Trophoblast cell (in vitro differentiated cells and primary cell): ENCODE measurements at regions not wholly inside any gene's neighbourhood (a gene's known extent, or its start where the extent isn't known, plus 50 kb on each side); places are given as distances from the start of the nearest gene placed in this dataset.

Source experiments
- DNase-seq, 2 donors: peaks; one replicate each; pipeline ENCODE4 v3.0.0-alpha.2; 2016
- H2AFZ ChIP-seq: 2 replicates; pipeline ENCODE4 v1.6.1; 2013; ENCODE audit warnings: low read length, moderate library complexity, mild to moderate bottlenecking; ENCODE audit not compliant: insufficient read depth, poor library complexity
- H2AK5ac ChIP-seq: 2 replicates; pipeline ENCODE4 v1.6.1; 2013; ENCODE audit warnings: mild to moderate bottlenecking, low read length
- H2BK120ac ChIP-seq: 2 replicates; pipeline ENCODE4 v1.6.1; 2013; ENCODE audit warnings: low read length, mild to moderate bottlenecking, moderate library complexity; ENCODE audit not compliant: insufficient read depth, poor library complexity
- H2BK12ac ChIP-seq: 2 replicates; pipeline ENCODE4 v1.6.1; 2013; ENCODE audit warnings: mild to moderate bottlenecking, low read length, moderate library complexity
- H2BK5ac ChIP-seq: 2 replicates; pipeline ENCODE4 v1.6.1; 2013; ENCODE audit warnings: low read length, low read depth, moderate library complexity, mild to moderate bottlenecking; ENCODE audit not compliant: poor library complexity
- H3K14ac ChIP-seq: 2 replicates; pipeline ENCODE4 v1.6.1; 2013; ENCODE audit warnings: mild to moderate bottlenecking, low read length
- H3K18ac ChIP-seq: 2 replicates; pipeline ENCODE4 v1.6.1; 2013; ENCODE audit warnings: mild to moderate bottlenecking, low read length
- H3K23ac ChIP-seq: 2 replicates; pipeline ENCODE4 v1.6.1; 2013; ENCODE audit warnings: low read length
- H3K27ac ChIP-seq: 2 replicates; pipeline ENCODE4 v1.5.1; 2013; ENCODE audit warnings: low read depth, mild to moderate bottlenecking, inconsistent platforms, low read length, moderate library complexity
- H3K27me3 ChIP-seq: 2 replicates; pipeline ENCODE4 v1.6.1; 2013; ENCODE audit warnings: inconsistent platforms, mild to moderate bottlenecking, low read length, moderate library complexity; ENCODE audit not compliant: insufficient read depth
- H3K36me3 ChIP-seq, 2 experiments: 1 replicate in 1 of 2; 2 replicates in 1 of 2; pipeline ENCODE4 v1.6.1; 2013; ENCODE audit warnings: low read length in 2 of 2, mild to moderate bottlenecking in 2 of 2, moderate library complexity in 1 of 2; ENCODE audit not compliant: insufficient read depth in 2 of 2, control insufficient read depth in 1 of 2
- H3K4ac ChIP-seq: 2 replicates; pipeline ENCODE4 v1.6.1; 2013; ENCODE audit warnings: low read depth, mild to moderate bottlenecking, low read length, moderate library complexity
- H3K4me1 ChIP-seq, 2 experiments: 1 replicate in 1 of 2; 2 replicates in 1 of 2; pipeline ENCODE4 v1.6.1; 2013; ENCODE audit warnings: low read length in 2 of 2, mild to moderate bottlenecking in 2 of 2, moderate library complexity in 1 of 2; ENCODE audit not compliant: insufficient read depth in 2 of 2, control insufficient read depth in 1 of 2
- H3K4me2 ChIP-seq: 2 replicates; pipeline ENCODE4 v1.6.1; 2013; ENCODE audit warnings: inconsistent platforms, mild to moderate bottlenecking, low read length, moderate library complexity
- H3K4me3 ChIP-seq: 2 replicates; pipeline ENCODE4 v1.5.1; 2013; ENCODE audit warnings: mild to moderate bottlenecking, low read depth, low read length, inconsistent platforms
- H3K79me1 ChIP-seq: one replicate; pipeline ENCODE4 v1.6.1; 2013; ENCODE audit warnings: low read length
- H3K79me2 ChIP-seq: 2 replicates; pipeline ENCODE4 v1.6.1; 2013; ENCODE audit warnings: low read length, mild to moderate bottlenecking; ENCODE audit not compliant: control insufficient read depth, insufficient read depth, poor library complexity
- H3K9ac ChIP-seq: 2 replicates; pipeline ENCODE4 v1.6.1; 2013; ENCODE audit warnings: mild to moderate bottlenecking, low read length
- H3K9me3 ChIP-seq: 2 replicates; pipeline ENCODE4 v1.6.1; 2013; ENCODE audit warnings: low read depth, mild to moderate bottlenecking, control low read depth, inconsistent platforms, low read length; ENCODE audit not compliant: insufficient read depth
- H4K12ac ChIP-seq: 2 replicates; pipeline ENCODE4 v1.6.1; 2013; ENCODE audit warnings: low read depth, mild to moderate bottlenecking, low read length, moderate library complexity
- H4K8ac ChIP-seq: 2 replicates; pipeline ENCODE4 v1.6.1; 2013; ENCODE audit warnings: low read depth, mild to moderate bottlenecking, low read length, moderate library complexity
- H4K91ac ChIP-seq: one replicate; pipeline ENCODE4 v1.6.1; 2013; ENCODE audit warnings: low read depth, mild to moderate bottlenecking, low read length, moderate library complexity
- WGBS: extraction: QIAGEN DNeasy Blood & Tissue Kit; methylation state at CpG from one replicate; pipeline ENCODE4 v1.1.7; 2013; ENCODE audit warnings: missing lambda C conversion rate; ENCODE audit not compliant: insufficient read length, insufficient coverage; ENCODE audit errors: extremely low coverage; 5-methylcytosine and 5-hydroxymethylcytosine counted together

GRCh38 chr15:35771746-35772442 is 225.9 kb upstream of the DPH6 start:
- no peak overlapping the region for H3K23ac ChIP-seq
- no peak overlapping the region for H2BK12ac ChIP-seq
- no peaks in the 10 kb centered on the region for H3K36me3 ChIP-seq
- H2AK5ac ChIP-seq = no peak overlapping the region
- no peak overlapping the region for H3K18ac ChIP-seq
- H4K91ac ChIP-seq = no peak overlapping the region
- no peaks in the 10 kb centered on the region for H3K4me1 ChIP-seq
- H3K27me3 ChIP-seq = no peaks in the 10 kb centered on the region
- no peak overlapping the region for H3K9ac ChIP-seq
- no peak overlapping the region for H3K4ac ChIP-seq
- no peaks in the 10 kb centered on the region for H3K9me3 ChIP-seq
- no peaks in the 10 kb centered on the region for H3K79me1 ChIP-seq
- WGBS = no CpG with 5 or more reads among the region's 5 CpGs
- no peak overlapping the region for H4K12ac ChIP-seq
- H2AFZ ChIP-seq = no peak overlapping the region
- no peaks in the 10 kb centered on the region for H3K79me2 ChIP-seq
- no peak overlapping the region for H3K4me3 ChIP-seq
- H2BK5ac ChIP-seq = no peak overlapping the region
- no peak overlapping the region for H3K4me2 ChIP-seq
- H3K27ac ChIP-seq = no peak overlapping the region
- no peak overlapping the region for H2BK120ac ChIP-seq
- no peak overlapping the region for H4K8ac ChIP-seq
- H3K14ac ChIP-seq = no peak overlapping the region
- no peak for DNase-seq

GRCh38 chr15:35774653-35775052 is 228.7 kb upstream of the DPH6 start:
- no peak overlapping the region for H4K12ac ChIP-seq
- no peak overlapping the region for H3K9ac ChIP-seq
- H3K4me1 ChIP-seq = no peaks in the 10 kb centered on the region
- no peaks in the 10 kb centered on the region for H3K36me3 ChIP-seq
- no peak for DNase-seq
- no peak overlapping the region for H3K4me2 ChIP-seq
- no peak overlapping the region for H4K8ac ChIP-seq
- no peak overlapping the region for H2BK120ac ChIP-seq
- no peak overlapping the region for H3K4me3 ChIP-seq
- no CpG with 5 or more reads among the region's 8 CpGs for WGBS
- no peak overlapping the region for H3K4ac ChIP-seq
- no peak overlapping the region for H2AFZ ChIP-seq
- H3K14ac ChIP-seq = no peak overlapping the region
- H2BK12ac ChIP-seq = no peak overlapping the region
- no peak overlapping the region for H3K27ac ChIP-seq
- H2AK5ac ChIP-seq = no peak overlapping the region
- no peak overlapping the region for H3K23ac ChIP-seq
- no peak overlapping the region for H2BK5ac ChIP-seq
- no peaks in the 10 kb centered on the region for H3K27me3 ChIP-seq
- H4K91ac ChIP-seq = no peak overlapping the region
- H3K79me1 ChIP-seq = no peaks in the 10 kb centered on the region
- H3K9me3 ChIP-seq = no peaks in the 10 kb centered on the region
- no peaks in the 10 kb centered on the region for H3K79me2 ChIP-seq
- no peak overlapping the region for H3K18ac ChIP-seq

DNA sequence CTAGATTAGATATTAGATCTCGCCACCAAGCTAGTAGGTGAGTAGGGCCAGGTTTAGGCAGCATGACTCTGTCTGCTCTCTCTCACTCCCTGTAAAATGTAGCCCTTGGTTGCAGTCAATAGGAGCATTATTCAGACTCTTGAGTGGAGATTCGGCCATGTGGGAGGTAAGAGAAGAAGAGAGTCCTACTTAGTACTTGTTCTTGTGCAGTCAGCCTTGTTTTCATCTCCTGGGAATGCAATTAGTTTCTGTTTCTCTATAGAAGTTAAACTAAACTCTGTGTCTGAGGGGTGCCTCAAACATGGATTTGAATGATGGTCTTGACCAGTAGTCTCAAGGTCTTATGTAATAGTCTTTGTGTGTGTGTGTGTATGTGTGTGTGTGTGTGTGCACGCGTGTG is 229.5 kb upstream of the DPH6 start:
- Histone ChIP-seq H3K79me2 (no peaks in the 10 kb centered on the region), H2BK5ac (no peak overlapping the region), H2BK12ac (no peak overlapping the region), H3K27me3 (no peaks in the 10 kb centered on the region), H2AFZ (no peak overlapping the region), H3K18ac (no peak overlapping the region), H4K12ac (no peak overlapping the region), H3K27ac (no peak overlapping the region), H2AK5ac (no peak overlapping the region), H3K4me1 (no peaks in the 10 kb centered on the region), H3K4me3 (no peak overlapping the region), H4K8ac (no peak overlapping the region), H2BK120ac (no peak overlapping the region), H3K79me1 (no peaks in the 10 kb centered on the region), H3K4ac (no peak overlapping the region), H4K91ac (no peak overlapping the region), H3K36me3 (no peaks in the 10 kb centered on the region), H3K9me3 (no peaks in the 10 kb centered on the region), H3K23ac (no peak overlapping the region), H3K14ac (no peak overlapping the region), H3K9ac (no peak overlapping the region), H3K4me2 (no peak overlapping the region)
- no CpG with 5 or more reads among the region's 4 CpGs for WGBS
- DNase-seq = no peak

- no peak overlapping the region for H3K14ac ChIP-seq
- H3K4me3 ChIP-seq = no peak overlapping the region
- H2BK12ac ChIP-seq = no peak overlapping the region
- no peak overlapping the region for H4K8ac ChIP-seq
- H3K27ac ChIP-seq = no peak overlapping the region
- no peak overlapping the region for H2AFZ ChIP-seq
- no peak overlapping the region for H2BK120ac ChIP-seq
- no peak overlapping the region for H3K9ac ChIP-seq
- H3K36me3 ChIP-seq = no peaks in the 10 kb centered on the region
- no peak overlapping the region for H3K4ac ChIP-seq
- no peaks in the 10 kb centered on the region for H3K4me1 ChIP-seq
- H3K79me1 ChIP-seq = no peaks in the 10 kb centered on the region
- WGBS = no CpG with 5 or more reads among the region's 9 CpGs
- no peak overlapping the region for H3K18ac ChIP-seq
- H3K27me3 ChIP-seq = no peaks in the 10 kb centered on the region
- H3K9me3 ChIP-seq = no peaks in the 10 kb centered on the region
- no peak overlapping the region for H3K4me2 ChIP-seq
- H4K12ac ChIP-seq = no peak overlapping the region
- no peak overlapping the region for H3K23ac ChIP-seq
- H4K91ac ChIP-seq = no peak overlapping the region
- DNase-seq = no peak
- H2BK5ac ChIP-seq = no peak overlapping the region
- H3K79me2 ChIP-seq = no peaks in the 10 kb centered on the region
- no peak overlapping the region for H2AK5ac ChIP-seq
These were observed 231.1 kb upstream of the DPH6 start for GRCh38 chr15:35777061-35777460.
